ENCODE measurements at regions not wholly inside any gene's neighbourhood (a gene's known extent, or its start where the extent isn't known, plus 50 kb on each side); places are given as distances from the start of the nearest gene placed in this dataset.
"Not testable (repeated sequence)": the region's sequence is repeated elsewhere in the genome, so short reads cannot be mapped to it uniquely, and the experiment has no call there.

DNA sequence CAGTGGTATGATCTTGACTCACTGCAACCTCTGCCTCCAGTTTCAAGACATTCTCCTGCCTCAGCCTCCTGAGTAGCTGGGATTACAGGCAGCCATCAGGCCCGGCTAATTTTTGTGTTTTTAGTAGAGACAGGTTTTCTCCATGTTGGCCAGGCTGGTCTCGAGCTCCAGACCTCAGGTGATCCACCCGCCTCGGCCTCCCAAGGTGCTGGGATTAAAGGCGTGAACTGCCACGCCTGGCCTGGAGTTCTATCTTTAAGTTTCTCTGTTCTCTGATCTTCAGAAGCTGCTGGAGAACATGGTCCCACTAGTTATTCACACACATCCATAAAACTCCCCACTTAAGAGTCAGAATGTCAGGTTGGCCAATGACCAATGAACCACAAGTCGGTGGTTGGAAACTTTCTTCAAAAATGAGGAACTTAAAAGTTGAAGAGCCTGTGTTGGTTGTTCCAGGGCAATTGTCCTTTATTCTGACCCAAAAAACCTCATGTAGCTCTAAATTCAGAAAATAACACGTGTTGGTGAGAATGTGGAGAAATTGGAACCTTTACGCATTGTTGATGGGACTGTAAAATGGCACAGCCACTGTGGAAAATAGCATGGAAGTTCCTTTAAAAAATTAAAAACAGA is 55.9 kb upstream of the PIK3CB start:
- Histone ChIP-seq H3K4me1 (ENCODE audit: low read length) (peaks cover 19% of the 10 kb centered on the region), H2AFZ (ENCODE audit: low read depth, low read length) (no peak overlapping the region), H3K4me2 (ENCODE audit: low read length) (peak overlapping the region; percentile 20), H3K9me3 (ENCODE audit: insufficient read depth, low read length) (no peaks in the 10 kb centered on the region), H3K27me3 (ENCODE audit: low read depth, low read length) (no peaks in the 10 kb centered on the region), H3K36me3 (replicated peaks; ENCODE audit: low read depth, low read length) (no peaks in the 10 kb centered on the region), H3K9ac (ENCODE audit: low read length) (no peak overlapping the region), H3K79me2 (ENCODE audit: low read length) (no peaks in the 10 kb centered on the region), H3K27ac (ENCODE audit: low read length) (no peak overlapping the region), H4K20me1 (ENCODE audit: insufficient read depth, low read length) (no peaks in the 10 kb centered on the region), H3K4me3 (ENCODE audit: low read length) (no peak overlapping the region)
- TF ChIP-seq, protein P1, sequence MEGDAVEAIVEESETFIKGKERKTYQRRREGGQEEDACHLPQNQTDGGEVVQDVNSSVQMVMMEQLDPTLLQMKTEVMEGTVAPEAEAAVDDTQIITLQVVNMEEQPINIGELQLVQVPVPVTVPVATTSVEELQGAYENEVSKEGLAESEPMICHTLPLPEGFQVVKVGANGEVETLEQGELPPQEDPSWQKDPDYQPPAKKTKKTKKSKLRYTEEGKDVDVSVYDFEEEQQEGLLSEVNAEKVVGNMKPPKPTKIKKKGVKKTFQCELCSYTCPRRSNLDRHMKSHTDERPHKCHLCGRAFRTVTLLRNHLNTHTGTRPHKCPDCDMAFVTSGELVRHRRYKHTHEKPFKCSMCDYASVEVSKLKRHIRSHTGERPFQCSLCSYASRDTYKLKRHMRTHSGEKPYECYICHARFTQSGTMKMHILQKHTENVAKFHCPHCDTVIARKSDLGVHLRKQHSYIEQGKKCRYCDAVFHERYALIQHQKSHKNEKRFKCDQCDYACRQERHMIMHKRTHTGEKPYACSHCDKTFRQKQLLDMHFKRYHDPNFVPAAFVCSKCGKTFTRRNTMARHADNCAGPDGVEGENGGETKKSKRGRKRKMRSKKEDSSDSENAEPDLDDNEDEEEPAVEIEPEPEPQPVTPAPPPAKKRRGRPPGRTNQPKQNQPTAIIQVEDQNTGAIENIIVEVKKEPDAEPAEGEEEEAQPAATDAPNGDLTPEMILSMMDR (IDR thresholded peaks at IDR 0.05; ENCODE audit: low read depth, low read length): no peak
- no peak for TF ChIP-seq EZH2phosphoT487 (IDR thresholded peaks at IDR 0.05; ENCODE audit: low read depth)

DNA sequence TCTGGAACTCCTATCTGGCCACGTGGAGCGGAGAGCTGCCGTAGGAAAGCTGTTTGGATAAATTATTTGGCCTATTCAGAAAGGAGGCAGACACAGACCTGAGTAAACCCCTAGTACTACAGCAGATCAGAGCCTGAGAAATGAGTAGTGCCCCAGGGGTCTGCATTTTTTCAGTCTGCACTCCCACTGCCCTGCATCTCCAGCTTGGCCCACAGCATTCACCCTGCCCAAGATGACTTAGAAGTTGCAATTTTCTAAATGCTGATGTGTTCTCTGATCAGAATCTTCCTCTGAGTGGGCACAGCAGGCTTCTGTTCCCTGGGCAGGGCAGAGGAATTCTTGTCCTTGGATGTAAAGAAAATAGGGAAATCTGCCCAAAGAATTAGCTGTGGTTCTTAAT is 55.1 kb upstream of the PIK3CB start:
- TF ChIP-seq, protein P1 (IDR thresholded peaks at IDR 0.05; ENCODE audit: low read depth, low read length): no peak
- TF ChIP-seq EZH2phosphoT487 (IDR thresholded peaks at IDR 0.05; ENCODE audit: low read depth): no peak
- Histone ChIP-seq H4K20me1 (ENCODE audit: insufficient read depth, low read length) (no peaks in the 10 kb centered on the region), H3K27me3 (ENCODE audit: low read depth, low read length) (no peaks in the 10 kb centered on the region), H3K4me2 (ENCODE audit: low read length) (no peak overlapping the region), H3K9ac (ENCODE audit: low read length) (no peak overlapping the region), H3K79me2 (ENCODE audit: low read length) (no peaks in the 10 kb centered on the region), H3K9me3 (ENCODE audit: insufficient read depth, low read length) (no peaks in the 10 kb centered on the region), H3K27ac (ENCODE audit: low read length) (no peak overlapping the region), H3K36me3 (replicated peaks; ENCODE audit: low read depth, low read length) (no peaks in the 10 kb centered on the region), H3K4me1 (ENCODE audit: low read length) (peaks cover 19% of the 10 kb centered on the region), H2AFZ (ENCODE audit: low read depth, low read length) (no peak overlapping the region), H3K4me3 (ENCODE audit: low read length) (no peak overlapping the region)

DNA sequence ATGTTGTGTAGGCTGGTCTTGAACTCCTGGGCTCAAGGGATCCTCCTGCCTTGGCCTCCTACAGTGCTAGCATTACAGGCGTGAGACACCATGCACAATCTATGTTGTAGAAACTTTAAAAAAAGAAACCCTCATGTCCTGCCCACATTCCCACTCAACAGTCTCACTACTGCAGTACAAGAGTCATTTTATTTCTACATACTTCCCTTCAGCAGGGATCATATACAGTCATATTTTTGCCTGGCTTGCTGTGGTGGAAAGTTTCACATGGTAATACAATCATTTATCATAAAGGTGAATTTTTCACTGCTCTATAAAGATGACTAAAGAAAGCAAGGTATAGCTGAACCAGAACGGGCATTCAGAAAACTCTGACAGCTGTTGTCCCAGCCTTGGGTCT is 53.8 kb upstream of the PIK3CB start:
- Histone ChIP-seq H3K4me3 (ENCODE audit: low read length) (no peak overlapping the region), H2AFZ (ENCODE audit: low read depth, low read length) (no peak overlapping the region), H3K4me1 (ENCODE audit: low read length) (peaks cover 19% of the 10 kb centered on the region), H3K9ac (ENCODE audit: low read length) (no peak overlapping the region), H3K27me3 (ENCODE audit: low read depth, low read length) (no peaks in the 10 kb centered on the region), H3K79me2 (ENCODE audit: low read length) (no peaks in the 10 kb centered on the region), H3K27ac (ENCODE audit: low read length) (no peak overlapping the region), H3K4me2 (ENCODE audit: low read length) (peak overlapping the region; percentile 18; the same call in 1 of the 2 replicates), H3K36me3 (replicated peaks; ENCODE audit: low read depth, low read length) (no peaks in the 10 kb centered on the region), H4K20me1 (ENCODE audit: insufficient read depth, low read length) (no peaks in the 10 kb centered on the region), H3K9me3 (ENCODE audit: insufficient read depth, low read length) (no peaks in the 10 kb centered on the region)
- TF ChIP-seq EZH2phosphoT487 (IDR thresholded peaks at IDR 0.05; ENCODE audit: low read depth): no peak
- TF ChIP-seq, protein P1 (IDR thresholded peaks at IDR 0.05; ENCODE audit: low read depth, low read length): no peak

DNA sequence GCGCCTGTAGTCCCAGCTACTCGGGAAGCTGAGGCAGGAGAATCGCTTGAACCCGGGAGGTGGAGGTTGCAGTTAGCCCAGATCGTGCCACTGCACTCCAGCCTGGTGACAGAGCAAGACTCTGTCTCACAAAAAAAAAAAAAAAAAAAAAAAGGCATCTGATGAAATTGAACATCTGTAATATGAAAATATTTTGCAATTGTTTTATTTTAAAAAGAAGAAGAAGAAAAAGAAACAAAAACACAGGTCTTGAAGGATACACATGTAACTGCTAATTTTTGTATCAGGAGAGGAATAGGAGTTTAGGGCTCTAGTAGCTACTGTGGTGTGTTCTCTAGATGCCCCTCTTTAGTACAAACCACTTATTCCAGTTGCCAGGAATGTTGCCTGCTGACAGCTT is 51.4 kb upstream of the PIK3CB start:
- H4K20me1 ChIP-seq (ENCODE audit: insufficient read depth, low read length); H3K79me2 ChIP-seq (ENCODE audit: low read length); H3K9me3 ChIP-seq (ENCODE audit: insufficient read depth, low read length); H3K4me3 ChIP-seq (ENCODE audit: low read length); H3K27me3 ChIP-seq (ENCODE audit: low read depth, low read length); H3K9ac ChIP-seq (ENCODE audit: low read length); H3K27ac ChIP-seq (ENCODE audit: low read length); H2AFZ ChIP-seq (ENCODE audit: low read depth, low read length); H3K36me3 ChIP-seq (replicated peaks; ENCODE audit: low read depth, low read length); H3K4me2 ChIP-seq (ENCODE audit: low read length): not testable (repeated sequence)
- peaks cover 17% of the 10 kb centered on the region for H3K4me1 ChIP-seq (ENCODE audit: low read length)
